ENCODE measurements at regions not wholly inside any gene's neighbourhood (a gene's known extent, or its start where the extent isn't known, plus 50 kb on each side); places are given as distances from the start of the nearest gene placed in this dataset.
"Not testable (repeated sequence)": the region's sequence is repeated elsewhere in the genome, so short reads cannot be mapped to it uniquely, and the experiment has no call there.

DNA sequence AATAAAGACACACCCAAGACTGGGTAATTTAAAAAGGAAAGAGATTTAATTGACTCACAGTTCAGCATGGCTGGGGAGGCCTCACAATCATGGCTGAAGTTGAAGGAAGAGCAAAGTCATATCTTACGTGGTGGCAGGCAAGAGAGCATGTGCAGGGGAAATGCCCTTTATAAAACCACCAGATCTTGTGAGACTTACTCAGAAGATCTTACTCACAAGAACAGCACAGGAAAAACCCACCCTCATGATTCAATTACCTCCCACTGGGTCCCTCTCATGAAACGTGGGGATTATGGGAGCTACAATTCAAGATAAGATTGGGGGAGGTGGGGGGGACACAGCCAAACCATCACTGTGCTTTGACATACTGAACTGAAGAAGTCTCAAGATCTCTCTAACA, 800.0 kb downstream of the TENT5A start:
- not testable (repeated sequence) for TF ChIP-seq EZH2 (IDR thresholded peaks at IDR 0.05); POLR2A (IDR thresholded peaks at IDR 0.05; ENCODE audit: borderline replicate concordance, extremely low read depth, insufficient read depth, insufficient read length); SIN3A (IDR thresholded peaks at IDR 0.05; ENCODE audit: low read depth); JUND (IDR thresholded peaks at IDR 0.05); EZH2phosphoT487 (IDR thresholded peaks at IDR 0.05; ENCODE audit: borderline replicate concordance); SP1 (IDR thresholded peaks at IDR 0.05; ENCODE audit: low read depth); YY1 (IDR thresholded peaks at IDR 0.05; ENCODE audit: extremely low read depth, insufficient replicate concordance, low read depth, low read length); CEBPB (IDR thresholded peaks at IDR 0.05; ENCODE audit: low read depth); TCF7L2 (IDR thresholded peaks at IDR 0.05; ENCODE audit: borderline replicate concordance, extremely low read depth, insufficient read depth, insufficient read length); RAD21 (IDR thresholded peaks at IDR 0.05; ENCODE audit: low read depth)
- TF ChIP-seq, protein P1, sequence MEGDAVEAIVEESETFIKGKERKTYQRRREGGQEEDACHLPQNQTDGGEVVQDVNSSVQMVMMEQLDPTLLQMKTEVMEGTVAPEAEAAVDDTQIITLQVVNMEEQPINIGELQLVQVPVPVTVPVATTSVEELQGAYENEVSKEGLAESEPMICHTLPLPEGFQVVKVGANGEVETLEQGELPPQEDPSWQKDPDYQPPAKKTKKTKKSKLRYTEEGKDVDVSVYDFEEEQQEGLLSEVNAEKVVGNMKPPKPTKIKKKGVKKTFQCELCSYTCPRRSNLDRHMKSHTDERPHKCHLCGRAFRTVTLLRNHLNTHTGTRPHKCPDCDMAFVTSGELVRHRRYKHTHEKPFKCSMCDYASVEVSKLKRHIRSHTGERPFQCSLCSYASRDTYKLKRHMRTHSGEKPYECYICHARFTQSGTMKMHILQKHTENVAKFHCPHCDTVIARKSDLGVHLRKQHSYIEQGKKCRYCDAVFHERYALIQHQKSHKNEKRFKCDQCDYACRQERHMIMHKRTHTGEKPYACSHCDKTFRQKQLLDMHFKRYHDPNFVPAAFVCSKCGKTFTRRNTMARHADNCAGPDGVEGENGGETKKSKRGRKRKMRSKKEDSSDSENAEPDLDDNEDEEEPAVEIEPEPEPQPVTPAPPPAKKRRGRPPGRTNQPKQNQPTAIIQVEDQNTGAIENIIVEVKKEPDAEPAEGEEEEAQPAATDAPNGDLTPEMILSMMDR (IDR thresholded peaks at IDR 0.05 in 2 of 3, conservative IDR thresholded peaks at IDR 0.05 in 1 of 3; ENCODE audit: borderline replicate concordance in 1 of 3, insufficient read depth in 1 of 3, low read depth in 2 of 3, low read length in 2 of 3), result not testable (repeated sequence)
- TF ChIP-seq, protein P2, sequence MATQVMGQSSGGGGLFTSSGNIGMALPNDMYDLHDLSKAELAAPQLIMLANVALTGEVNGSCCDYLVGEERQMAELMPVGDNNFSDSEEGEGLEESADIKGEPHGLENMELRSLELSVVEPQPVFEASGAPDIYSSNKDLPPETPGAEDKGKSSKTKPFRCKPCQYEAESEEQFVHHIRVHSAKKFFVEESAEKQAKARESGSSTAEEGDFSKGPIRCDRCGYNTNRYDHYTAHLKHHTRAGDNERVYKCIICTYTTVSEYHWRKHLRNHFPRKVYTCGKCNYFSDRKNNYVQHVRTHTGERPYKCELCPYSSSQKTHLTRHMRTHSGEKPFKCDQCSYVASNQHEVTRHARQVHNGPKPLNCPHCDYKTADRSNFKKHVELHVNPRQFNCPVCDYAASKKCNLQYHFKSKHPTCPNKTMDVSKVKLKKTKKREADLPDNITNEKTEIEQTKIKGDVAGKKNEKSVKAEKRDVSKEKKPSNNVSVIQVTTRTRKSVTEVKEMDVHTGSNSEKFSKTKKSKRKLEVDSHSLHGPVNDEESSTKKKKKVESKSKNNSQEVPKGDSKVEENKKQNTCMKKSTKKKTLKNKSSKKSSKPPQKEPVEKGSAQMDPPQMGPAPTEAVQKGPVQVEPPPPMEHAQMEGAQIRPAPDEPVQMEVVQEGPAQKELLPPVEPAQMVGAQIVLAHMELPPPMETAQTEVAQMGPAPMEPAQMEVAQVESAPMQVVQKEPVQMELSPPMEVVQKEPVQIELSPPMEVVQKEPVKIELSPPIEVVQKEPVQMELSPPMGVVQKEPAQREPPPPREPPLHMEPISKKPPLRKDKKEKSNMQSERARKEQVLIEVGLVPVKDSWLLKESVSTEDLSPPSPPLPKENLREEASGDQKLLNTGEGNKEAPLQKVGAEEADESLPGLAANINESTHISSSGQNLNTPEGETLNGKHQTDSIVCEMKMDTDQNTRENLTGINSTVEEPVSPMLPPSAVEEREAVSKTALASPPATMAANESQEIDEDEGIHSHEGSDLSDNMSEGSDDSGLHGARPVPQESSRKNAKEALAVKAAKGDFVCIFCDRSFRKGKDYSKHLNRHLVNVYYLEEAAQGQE (IDR thresholded peaks at IDR 0.05; ENCODE audit: low read depth), result not testable (repeated sequence)
- TF ChIP-seq, protein P3, sequence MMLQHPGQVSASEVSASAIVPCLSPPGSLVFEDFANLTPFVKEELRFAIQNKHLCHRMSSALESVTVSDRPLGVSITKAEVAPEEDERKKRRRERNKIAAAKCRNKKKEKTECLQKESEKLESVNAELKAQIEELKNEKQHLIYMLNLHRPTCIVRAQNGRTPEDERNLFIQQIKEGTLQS (IDR thresholded peaks at IDR 0.05), result not testable (repeated sequence)
- TF ChIP-seq, protein P4, sequence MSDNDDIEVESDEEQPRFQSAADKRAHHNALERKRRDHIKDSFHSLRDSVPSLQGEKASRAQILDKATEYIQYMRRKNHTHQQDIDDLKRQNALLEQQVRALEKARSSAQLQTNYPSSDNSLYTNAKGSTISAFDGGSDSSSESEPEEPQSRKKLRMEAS (IDR thresholded peaks at IDR 0.05), result not testable (repeated sequence)
